ENCODE measurements at regions not wholly inside any gene's neighbourhood (a gene's known extent, or its start where the extent isn't known, plus 50 kb on each side); places are given as distances from the start of the nearest gene placed in this dataset.
"Not testable (repeated sequence)": the region's sequence is repeated elsewhere in the genome, so short reads cannot be mapped to it uniquely, and the experiment has no call there.

GRCh38 chr16:18148132-18148531 is 188.4 kb downstream of the NPIPA8 start:
- DNase-seq, result not testable (repeated sequence)

- not testable (repeated sequence) for DNase-seq
Measured at GRCh38 chr16:18146601-18147142, 189.9 kb downstream of the NPIPA8 start.

DNA sequence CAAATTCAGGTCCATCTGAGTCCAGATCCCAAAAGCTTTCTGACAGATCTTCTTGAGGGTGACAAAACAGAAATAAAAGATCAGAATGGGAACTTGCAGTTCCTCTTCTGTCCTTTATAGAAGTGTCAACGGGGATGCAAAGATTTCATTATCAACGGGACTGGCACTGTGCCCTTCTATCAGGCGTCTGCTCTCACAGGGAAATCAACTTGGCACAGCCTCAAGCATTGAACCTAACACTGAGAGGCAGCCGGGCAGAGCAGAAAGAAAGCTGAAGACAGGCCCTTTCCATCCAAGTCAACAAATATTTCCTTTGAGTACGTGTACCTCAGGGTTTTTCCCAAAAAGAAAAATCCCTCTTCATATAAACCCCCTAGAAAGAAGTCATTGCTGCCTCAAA is 194.5 kb downstream of the NPIPA8 start:
- DNase-seq, result not testable (repeated sequence)

- not testable (repeated sequence) for DNase-seq
Measured at GRCh38 chr16:18136288-18136687, 200.2 kb downstream of the NPIPA8 start.

DNA sequence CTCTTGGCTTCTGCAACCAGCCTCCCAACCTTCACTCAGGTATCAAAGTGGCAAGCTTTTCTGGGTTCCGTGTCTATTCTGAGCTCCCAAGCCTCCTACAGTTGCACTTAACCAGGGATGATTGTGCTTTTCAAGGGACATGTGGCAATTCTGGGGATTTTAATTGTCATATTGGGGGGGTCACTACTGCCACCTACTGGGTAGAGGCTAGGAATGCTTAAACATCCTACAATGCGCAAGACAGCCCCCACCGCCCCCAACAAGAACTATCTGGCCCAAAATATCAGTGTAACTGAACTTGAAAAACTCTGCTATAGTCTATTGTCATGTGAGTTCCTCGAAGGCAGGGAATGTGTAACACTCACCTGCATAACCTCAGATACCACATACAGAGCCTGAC is 201.5 kb downstream of the NPIPA8 start:
- DNase-seq, result not testable (repeated sequence)

DNA sequence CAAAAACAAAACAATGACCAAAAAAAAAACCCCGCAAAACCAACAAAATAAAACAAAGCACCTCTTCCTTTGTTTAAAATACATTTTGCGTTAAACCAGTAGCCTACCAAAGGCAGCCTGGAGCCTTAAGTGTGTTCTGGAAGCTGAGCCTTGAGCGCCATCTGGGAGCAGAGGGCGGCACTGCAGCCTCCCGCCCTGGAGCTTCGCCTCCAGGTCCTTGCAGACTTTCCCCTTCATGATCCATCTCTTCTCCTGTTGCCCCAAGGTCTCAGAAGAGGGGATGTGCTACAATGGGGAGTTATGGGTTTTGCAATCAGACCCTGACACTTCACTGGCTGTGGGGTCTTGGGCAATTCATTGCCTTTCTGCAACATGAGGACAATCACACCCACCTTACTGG is 204.9 kb downstream of the NPIPA8 start:
- not testable (repeated sequence) for DNase-seq

DNA sequence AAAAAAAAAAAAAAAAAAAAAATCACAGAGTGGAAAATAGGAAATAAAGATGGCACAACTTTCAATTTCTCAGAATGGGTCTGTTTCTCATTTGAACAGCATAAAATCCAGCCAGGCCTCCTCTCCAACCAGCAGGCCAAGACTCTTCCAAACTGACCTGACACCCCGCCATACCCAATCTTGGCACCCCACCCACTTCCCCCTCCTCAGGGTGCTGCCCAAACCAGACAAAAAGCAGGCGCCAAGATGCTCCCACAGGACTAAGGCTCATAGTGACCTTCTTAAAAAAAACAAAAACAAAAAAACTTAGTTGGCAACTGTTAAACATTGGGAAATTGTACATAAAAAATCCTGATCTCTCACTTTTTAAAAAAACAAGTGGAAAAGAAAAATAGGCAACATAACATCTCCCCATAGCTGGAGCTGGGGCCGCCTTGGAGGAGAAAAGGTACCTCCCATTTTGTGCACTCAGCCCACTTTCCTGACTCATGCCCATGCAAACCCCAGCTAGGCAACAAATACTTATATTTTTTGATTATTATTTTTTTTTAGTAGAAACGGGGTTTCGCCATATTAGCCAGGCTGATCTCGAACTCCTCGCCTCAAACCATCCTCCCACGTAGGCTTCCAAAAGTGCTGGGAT is 205.9 kb downstream of the NPIPA8 start:
- not testable (repeated sequence) for DNase-seq

DNA sequence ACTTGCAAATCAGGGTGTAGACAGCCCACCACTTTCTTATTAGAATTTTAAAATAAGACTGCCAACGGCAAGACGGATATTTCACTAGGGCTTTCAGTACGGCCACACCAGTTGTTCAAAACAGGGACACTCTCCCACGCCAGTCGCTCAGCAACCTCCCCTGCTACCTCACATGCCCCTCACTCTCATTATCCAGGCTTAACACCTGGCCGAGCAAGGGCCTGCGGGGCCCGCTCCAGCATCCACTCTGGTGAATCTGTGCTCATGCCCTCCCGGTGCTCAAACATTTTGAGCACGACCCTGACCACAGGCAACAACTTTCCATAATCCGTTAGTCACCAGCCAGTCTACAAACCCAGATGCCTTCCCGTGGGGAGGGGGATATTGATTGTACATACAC is 209.5 kb downstream of the NPIPA8 start:
- DNase-seq, result not testable (repeated sequence)

GRCh38 chr16:18119092-18119491 is 217.4 kb downstream of the NPIPA8 start:
- DNase-seq, result not testable (repeated sequence)

GRCh38 chr16:18118684-18119083 is 217.9 kb downstream of the NPIPA8 start:
- not testable (repeated sequence) for DNase-seq

- DNase-seq, result not testable (repeated sequence)
Measured at GRCh38 chr16:18118071-18118470, 218.5 kb downstream of the NPIPA8 start.

GRCh38 chr16:18104412-18104811 is 232.1 kb downstream of the NPIPA8 start:
- not testable (repeated sequence) for DNase-seq

DNA sequence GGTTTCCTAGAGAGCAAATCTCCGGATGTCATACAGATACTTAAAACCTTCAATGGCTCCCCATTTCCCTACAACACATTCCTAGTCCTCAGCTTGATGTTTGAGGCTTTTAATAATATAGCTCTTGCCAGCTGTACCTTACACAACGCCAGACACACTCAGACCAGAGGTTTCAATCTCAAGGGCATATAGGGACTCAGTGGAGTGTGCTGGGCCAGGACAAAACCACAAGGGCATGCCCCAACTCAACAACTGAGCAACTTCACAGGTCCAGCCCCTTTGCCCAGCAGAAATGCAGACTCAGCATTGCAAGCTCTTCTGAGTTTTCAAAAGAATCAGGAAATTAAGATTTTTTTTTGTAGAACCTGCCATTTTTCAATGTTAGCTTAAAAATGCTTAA is 235.5 kb downstream of the NPIPA8 start:
- not testable (repeated sequence) for DNase-seq

DNA sequence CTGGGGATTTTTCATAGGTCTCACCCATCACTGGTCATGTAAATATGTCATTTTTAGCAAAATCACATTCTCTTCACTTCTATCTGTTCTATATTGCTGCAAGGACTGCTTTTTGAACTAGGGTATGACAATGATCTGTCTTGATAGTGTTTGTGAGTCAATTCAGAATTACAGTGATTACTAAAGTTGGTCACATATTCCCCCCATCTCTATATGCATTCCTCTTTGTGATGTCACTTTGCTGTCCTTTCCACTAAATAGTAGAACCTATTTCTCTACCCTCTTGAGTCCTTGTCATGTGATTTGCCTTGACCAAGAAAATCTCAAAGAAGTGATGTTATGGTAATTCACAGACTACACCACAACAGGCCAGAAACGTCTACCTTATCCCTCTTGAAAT is 243.9 kb downstream of the NPIPA8 start:
- not testable (repeated sequence) for DNase-seq

- DNase-seq, result not testable (repeated sequence)
Measured at GRCh38 chr16:18080658-18081363, 255.7 kb downstream of the NPIPA8 start.

GRCh38 chr16:18077910-18078309 is 258.6 kb downstream of the NPIPA8 start:
- DNase-seq, result not testable (repeated sequence)

- DNase-seq, result no peak
Measured at GRCh38 chr16:18072161-18072560, 264.4 kb downstream of the NPIPA8 start.

- no peak for DNase-seq
Measured at GRCh38 chr16:18069683-18070082, 266.9 kb downstream of the NPIPA8 start.

DNA sequence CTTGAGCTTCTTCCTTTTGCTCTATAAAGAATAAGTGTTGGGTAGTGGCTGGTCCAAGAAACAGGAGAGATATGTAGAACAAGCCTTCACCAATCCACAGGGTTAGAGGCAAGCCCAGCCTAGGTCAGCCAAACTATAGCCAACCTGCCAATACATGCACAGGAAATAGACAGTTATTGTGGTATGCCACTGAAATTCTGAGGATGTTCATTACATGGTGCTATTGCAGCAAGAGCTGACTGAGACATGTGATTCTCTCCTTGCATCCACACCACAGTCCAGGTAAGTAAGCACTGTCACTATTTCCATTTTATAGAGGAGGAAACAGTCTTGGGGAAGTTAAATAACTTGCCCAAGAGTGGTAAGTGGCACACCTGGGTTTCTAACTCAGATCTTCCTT is 268.1 kb downstream of the NPIPA8 start:
- DNase-seq, result no peak

- no peak for DNase-seq
Measured at GRCh38 chr16:18062713-18063112, 273.8 kb downstream of the NPIPA8 start.

DNA sequence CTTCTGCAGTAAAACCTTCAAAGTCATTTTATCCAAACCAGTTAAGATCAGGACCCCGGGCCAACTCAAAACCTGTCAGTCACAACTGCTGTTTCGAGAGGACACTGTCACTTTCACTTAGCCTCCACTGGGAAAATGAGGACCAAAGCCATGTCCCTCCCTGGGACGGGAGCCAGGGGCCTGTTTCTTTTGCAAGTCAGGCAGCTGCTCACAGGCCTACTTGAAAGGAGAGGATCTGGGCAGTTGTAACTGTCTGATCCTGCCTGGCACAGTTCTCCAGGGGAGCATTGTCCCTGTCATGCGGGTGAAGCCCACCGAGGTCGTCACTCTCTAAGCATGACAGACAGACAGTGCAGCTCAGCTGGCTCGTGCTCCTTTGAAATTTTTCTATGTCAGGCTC is 276.2 kb downstream of the NPIPA8 start:
- DNase-seq, result no peak

GRCh38 chr16:18059577-18059976 is 277.0 kb downstream of the NPIPA8 start:
- DNase-seq, result no peak

- DNase-seq, result no peak
Measured at GRCh38 chr16:18059089-18059488, 277.4 kb downstream of the NPIPA8 start.

GRCh38 chr16:18055411-18055916 is 281.1 kb downstream of the NPIPA8 start:
- no peak for DNase-seq
